Activated CD4-positive, alpha-beta T cell treated with anti-CD3 and anti-CD28 coated beads, Interleukin-2, Interleukin-4, amounts not matched to agents 100 ng/mL and 50 ng/mL, durations not matched to agents 16 hours and 8 hours (primary cell): ENCODE measurements at regions not wholly inside any gene's neighbourhood (a gene's known extent, or its start where the extent isn't known, plus 50 kb on each side); places are given as distances from the start of the nearest gene placed in this dataset.

ENCODE experiments used
- DNase-seq: peaks from one replicate; pipeline ENCODE4 v3.0.0-alpha.2; 2020; ENCODE audit warnings: low spot score

GRCh38 chr9:129359916-129360536 is 182.0 kb upstream of the IER5L start:
- DNase-seq: no peak

DNA sequence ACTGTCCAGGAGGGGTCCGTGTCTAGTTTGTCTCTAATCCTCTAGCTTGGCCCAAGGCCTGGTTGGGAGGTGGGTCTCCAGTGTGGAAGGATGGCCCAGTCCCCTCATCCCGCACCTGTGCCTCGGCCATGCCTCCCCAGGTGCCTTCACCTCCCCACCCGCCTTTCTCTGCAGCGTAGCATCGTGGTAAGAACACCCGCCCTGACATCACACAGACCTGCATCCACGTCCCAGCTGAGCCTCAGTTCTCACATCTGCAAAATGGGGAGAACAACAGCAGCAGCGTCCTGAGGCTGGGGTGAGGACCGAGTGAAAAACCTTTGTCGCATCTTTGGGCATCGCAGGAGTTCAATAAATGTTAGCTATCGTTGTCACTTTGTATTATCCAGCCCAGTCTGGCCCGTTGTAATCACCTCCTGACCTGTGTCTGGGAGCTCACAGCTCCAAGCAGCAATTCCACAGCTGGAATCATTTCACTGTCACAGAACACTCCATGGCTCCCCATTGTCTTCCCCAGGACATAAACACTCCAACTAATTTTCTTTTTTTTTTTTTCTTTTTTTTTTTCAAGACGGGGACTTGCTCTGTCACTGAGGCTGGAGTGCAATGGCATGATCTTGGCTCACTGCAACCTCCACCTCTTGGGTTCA is 181.2 kb upstream of the IER5L start:
- DNase-seq: no peak

DNA sequence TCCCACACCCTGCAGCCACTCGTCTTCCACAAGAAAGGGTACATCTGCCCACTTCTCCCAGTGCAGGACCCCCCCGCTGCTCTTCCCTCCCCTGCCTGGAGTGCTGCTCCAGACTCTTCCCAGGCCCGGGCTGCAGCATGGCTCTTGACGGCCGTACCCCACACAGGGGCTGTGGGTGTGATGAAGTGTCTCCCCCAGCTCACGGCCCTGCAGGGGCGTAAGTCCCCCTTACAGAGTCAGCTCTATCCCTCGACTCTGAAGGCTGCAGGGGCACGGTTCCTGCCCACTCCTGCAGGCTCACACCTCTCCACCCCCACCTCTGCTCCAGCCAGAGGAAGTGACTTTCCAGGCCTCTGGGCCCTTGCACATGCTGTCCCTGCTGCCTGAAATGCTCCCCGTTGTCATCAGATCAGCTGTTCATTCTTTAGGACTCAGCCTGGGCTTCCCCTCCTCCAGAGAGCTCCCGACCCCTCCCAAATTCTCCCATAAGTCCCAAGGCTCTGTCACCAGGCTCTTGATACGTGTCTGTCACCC is 180.6 kb upstream of the IER5L start:
- no peak for DNase-seq

DNA sequence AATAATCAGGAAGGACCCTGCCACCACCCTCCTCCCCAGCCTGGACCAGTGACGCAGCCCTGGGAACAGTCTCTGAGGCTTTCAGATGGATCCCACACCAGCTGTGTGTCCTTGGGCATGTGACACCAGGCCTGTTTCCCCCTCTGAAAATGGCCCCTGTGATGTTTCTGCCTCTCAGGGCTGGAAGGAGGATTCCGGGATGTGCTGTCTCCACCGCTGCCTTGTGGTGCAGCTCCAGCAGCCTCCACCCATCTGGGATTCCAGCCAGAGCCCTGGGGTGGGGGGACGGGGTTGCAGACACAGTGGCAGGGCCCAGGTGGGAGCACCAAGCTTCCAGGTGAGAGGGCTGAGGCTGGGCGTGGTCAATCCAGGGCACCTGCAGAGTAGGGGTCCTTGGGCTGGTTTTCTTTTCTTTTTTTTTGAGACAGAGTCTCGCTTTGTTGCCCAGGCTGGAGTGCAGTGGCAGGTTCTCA is 179.7 kb upstream of the IER5L start:
- DNase-seq: no peak

GRCh38 chr9:129356871-129357772 is 179.1 kb upstream of the IER5L start:
- DNase-seq: no peak

- no peak for DNase-seq
Measured at GRCh38 chr9:129355631-129356030, 177.6 kb upstream of the IER5L start.

- DNase-seq: no peak
Measured at GRCh38 chr9:129354498-129354897, 176.4 kb upstream of the IER5L start.

DNA sequence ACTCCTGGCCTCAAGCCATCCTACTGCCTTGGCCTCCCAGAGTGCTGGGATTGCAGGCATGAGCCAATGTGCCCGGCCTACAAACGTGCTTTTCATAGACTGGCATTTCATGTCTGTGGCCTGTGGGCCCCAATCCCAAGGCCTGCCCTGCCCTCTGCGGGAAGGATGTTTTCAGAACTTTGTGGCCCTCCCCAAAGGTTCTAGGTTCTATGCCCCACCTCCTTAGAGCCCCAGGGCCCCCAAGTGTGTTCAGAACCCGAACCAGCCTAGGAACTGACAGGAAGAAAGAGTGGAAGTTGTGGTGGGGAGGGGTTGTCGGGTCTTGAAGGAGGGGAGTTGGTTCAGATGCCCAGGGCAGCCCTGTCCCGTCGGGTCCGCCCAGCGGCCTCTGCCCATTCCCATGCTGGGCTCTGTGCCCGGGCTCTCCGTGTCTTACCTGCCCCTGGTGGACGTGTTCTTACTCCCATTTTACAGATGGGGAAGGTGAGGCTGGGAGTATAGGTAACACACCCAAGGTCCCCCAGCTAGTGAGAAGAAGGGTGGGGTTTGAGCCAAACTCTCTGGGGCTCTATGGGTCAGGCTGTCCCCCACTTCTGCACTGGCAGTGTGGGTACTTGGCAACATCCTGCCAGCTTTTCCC is 175.8 kb upstream of the IER5L start:
- DNase-seq: no peak

- DNase-seq: no peak
Measured at GRCh38 chr9:129352146-129352865, 174.2 kb upstream of the IER5L start.

GRCh38 chr9:129351642-129352145 is 173.6 kb upstream of the IER5L start:
- no peak for DNase-seq

DNA sequence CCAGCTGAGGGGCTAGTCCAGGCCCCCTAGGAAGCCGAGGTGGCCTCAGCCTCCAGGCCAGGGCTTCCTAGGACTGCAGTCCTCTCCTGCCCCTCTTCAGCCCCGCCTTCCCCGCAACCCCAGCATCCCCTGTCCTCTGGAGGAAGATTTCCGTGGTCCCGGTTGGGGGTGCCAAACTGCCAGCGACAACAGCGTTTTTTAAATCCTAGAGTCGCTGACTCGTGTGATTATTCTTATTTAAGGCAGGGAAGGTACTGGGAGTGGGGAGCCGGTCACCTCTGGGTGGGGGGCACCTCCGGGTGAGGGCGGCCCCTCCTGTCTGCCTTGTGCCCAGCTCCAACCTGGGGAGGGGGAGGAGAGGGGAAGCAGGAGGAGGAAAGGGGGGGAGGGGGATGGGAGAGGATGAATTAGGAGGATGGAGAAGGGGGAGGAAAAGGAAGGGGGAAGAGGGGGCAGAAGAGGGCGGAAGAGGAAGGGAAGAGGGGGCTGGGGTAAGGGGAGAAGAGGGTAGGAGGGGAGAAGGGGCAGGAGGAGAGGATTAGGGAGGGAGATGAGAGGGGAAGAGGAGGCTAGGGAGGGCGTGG is 173.1 kb upstream of the IER5L start:
- no peak for DNase-seq

- no peak for DNase-seq
Measured at GRCh38 chr9:129350143-129350935, 172.3 kb upstream of the IER5L start.

- no peak for DNase-seq
Measured at GRCh38 chr9:129349665-129349947, 171.5 kb upstream of the IER5L start.

GRCh38 chr9:129348890-129349664 is 171.0 kb upstream of the IER5L start:
- DNase-seq: no peak

- no peak for DNase-seq
Measured at GRCh38 chr9:129347316-129348120, 169.5 kb upstream of the IER5L start.

DNA sequence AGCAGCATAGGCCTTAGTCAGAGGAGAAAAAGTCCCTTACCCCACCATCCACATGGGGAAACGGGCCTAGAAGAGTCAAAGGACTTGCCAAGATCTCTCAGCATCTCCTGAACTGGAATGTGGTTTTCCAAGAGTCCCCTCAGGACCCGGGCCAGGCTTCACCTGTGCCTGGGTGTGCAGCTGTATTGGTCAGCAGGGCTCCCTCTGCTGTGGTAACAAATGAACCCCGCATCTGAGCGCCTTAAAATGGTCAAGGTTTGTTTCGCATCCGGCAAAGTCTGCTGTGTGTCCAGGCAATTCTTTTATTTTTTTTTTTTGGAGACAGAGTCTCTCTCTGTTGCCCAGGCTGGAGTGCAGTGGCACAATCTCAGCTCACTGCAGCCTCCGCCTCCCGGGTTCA is 168.0 kb upstream of the IER5L start:
- DNase-seq: no peak

DNA sequence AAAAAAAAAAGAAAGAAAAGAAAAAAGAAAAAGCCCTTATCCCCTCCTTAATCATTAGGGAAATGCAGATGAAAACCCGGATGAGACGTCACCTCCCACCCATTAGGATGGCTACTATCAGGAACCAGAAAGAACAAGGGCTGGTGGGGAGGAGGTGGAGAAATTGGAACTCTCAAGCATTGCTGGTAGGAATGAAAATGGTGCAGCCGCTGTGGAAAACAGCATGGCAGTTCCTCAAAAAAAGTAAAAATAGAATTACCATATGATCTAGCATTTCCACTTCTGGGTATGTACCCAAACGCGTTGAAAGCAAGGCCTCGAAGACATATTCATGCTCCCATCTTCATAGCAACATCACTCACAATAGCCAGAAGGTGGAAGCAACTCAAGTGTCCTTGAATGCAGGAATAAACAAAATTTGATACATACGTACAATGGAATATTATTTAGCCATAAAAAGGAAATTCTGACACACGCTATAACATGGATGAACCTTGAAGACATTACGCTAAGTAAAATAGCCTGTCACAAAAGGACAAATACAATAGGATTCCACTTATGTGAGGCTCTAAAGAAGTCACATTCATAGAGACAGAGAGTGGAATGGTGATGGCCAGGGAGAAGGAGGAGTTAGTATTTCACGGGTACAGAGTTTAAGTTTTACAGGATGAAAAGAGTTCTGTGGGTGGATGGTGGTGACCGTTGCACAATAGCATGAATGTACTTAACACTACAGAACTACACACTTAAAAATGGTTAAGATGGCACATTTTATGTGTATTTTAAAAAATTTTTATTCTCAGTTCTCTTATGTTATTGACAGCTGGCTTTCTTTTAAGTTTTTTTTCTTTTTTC is 166.8 kb upstream of the IER5L start:
- no peak for DNase-seq
